ENCODE measurements at regions not wholly inside any gene's neighbourhood (a gene's known extent, or its start where the extent isn't known, plus 50 kb on each side); places are given as distances from the start of the nearest gene placed in this dataset.
"Not testable (repeated sequence)": the region's sequence is repeated elsewhere in the genome, so short reads cannot be mapped to it uniquely, and the experiment has no call there.

DNA sequence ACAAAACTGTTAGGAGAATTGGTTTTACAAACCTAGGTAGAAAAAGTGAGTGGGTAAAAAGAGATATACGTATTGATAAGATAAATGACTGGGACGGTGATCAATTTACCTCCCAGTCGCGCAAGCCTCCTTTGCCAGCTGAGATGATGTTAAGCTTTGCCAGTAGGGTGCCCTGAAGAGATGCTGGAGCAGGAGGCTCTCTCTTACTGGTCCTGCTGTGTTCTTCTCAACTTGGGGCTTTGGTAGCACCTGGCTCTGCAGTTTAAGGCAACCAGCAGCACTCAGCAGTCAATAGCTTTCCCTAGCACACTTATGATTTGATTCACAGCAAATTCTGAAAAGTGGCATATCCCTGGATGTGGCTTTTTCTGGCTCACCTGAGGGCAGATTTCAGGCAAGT lies 1461.7 kb downstream of the ADGRL3 start:
- no peak for DNase-seq (ENCODE audit: low read depth)

DNA sequence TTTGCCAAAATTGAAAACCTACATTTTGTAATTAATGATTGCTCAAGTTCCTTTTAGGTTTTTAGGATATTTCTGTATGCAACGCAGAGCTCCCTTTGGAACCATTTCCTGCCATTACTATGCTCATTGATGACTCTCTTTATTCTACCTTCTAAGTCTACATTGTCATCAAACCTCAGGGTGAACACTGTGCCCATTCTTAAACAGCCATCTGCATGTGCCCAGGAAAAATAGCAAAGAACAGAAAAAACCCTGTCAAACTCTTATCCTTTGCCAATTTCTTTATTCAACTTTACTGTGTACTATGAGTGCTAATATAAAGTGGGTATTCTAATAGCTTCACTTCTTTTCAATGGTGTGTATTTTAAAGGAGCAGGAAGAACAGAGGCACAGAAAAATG lies 1455.9 kb downstream of the ADGRL3 start:
- DNase-seq (ENCODE audit: low read depth), result no peak

DNA sequence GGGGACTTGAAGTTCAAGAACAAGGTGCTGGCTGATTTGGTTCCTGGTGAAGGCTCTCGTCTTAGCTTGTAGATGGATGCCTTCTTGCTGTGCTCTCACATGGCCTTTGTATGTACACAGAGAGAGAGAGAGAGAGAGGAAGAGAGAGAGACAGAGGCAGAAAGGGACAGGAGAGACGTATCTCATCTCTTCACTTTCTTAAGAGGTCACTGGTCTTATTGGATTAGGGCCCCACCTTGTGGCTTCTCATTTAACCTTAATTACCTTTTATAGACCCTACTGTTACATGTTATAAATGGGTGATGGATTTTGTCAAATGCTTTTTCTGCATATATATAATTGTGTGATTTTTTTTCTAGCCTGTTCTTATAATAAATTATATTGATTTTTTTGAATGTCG lies 1444.2 kb downstream of the ADGRL3 start:
- no peak for DNase-seq (ENCODE audit: low read depth)

DNA sequence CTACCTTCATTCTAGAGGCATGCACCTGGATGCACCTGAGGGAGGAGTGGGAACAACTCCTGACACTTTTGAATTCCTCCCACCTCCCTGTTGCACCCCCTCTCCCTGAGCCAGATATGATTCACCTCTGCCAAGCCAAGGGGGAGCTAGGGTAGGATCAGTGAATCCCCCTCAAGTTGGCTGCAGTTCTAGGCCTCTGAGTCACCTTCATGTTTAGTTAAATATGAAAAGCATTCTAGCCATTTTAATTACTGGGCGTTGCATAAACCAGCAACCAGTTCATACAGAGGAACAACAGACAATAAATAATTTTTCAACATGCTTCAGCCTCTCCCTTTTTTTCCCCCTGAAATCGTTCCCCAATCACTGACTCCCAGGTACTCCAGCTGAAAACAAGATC lies 1440.2 kb downstream of the ADGRL3 start:
- no peak for DNase-seq (ENCODE audit: low read depth)

DNA sequence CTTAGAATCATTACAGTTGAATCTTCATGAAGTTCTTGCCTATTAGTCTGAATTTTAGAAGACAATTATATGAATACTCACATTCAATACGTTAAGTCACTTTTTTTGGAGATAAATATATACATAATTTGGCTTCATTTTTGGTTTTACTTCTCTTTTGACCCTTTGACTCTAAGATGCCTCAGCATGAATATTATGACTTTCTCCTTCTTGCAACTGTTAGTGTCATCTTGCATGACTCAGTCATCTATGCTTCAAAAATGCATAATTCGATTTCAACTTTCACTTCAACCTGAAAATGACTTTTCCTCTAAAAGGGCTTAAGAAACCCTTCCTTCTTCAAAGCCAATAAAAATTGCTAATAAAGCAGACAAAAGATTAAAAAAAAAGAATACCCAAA lies 1427.5 kb downstream of the ADGRL3 start:
- DNase-seq (ENCODE audit: low read depth), result no peak

DNA sequence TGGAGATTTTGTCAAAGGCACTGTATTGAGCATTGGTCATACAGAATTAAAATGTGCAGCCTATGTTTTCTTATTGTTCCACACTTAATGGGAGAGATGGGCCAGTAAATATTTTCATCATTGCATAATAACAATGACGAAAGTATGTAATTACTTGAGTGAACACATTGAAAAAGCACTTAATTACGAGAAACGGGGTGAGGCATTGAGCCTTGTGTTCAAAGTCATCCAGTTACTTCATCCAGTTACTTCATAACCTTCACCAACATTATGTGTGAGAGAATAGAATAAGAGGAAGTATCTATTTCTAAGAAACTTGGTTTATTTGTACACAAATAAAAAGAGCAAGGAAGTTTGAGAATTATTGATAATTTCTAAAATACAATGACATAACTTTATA lies 1427.0 kb downstream of the ADGRL3 start:
- DNase-seq (ENCODE audit: low read depth), result no peak

DNA sequence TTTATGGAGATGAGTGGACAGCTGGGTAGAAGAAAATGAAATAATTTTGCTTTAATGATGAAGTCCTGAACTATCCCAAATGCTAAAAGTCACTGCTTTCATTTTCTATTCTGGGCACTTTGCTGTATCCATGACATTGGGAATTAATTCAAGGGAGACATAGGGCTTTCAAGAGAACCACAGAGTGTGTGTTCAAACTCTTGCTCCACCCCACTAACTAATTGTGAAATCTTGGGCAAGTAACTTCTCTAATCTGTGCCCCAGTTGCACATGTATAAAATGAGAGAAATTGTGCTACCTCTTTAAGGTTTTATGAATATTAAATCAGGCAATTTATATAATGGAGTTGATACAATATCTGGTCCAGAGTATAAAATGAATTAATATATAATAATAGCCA lies 1422.0 kb downstream of the ADGRL3 start:
- no peak for DNase-seq (ENCODE audit: low read depth)

DNA sequence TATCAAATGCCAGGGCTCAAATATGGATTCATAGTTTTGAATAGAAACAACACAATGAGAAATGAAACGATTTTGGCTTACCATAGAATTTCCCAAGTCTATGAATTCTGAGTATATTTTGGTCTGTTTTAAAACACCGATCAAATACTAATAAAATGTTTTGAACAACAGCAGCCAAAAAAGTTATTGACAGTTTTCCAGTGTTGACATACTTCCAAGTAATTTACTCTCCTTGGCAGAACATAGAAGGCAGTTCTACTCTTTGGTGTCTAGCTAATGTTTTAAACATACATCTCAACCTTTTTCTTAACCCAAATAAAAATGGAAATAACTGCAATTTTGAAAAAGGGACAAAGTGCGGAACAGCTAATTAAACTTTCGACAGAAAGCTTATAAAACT lies 1419.8 kb downstream of the ADGRL3 start:
- no peak for DNase-seq (ENCODE audit: low read depth)

DNA sequence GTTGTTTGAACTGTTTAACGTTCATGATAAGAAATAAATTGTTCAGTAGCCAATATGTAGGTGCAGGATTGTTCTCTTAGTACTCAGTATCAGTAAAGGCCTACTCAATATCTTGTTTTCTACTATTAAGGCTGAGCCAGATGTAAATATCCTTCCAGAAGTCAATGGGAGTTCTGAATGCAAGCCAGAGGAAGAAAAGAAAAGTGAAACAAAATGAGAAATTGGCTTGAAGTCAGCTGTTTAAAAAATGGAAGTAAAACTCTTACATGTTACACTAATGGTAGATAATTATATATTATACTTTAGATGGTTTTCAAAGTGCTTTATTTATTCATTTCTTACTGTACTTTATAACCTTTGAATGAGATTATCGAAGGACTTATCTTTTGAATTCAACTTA lies 1417.9 kb downstream of the ADGRL3 start:
- no peak for DNase-seq (ENCODE audit: low read depth)

DNA sequence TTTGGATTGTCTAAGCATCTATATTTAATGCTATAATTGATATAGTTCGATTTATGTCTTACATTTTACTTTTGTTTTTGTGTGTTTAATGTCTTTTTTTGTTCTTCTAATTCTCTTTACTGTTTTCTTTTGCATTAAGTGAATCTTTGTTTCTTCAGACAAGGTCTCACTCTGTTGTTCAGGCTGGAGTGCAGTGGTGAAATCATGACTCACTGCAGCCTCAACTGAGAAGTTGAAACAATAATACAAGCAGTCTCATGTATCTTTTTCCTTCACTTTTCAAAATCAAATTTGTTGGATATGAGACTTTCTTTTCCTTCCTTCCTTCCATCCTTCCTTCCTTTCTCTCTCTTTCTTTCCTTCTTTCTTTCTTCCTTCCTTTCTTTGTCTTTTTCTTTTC lies 1401.6 kb downstream of the ADGRL3 start:
- no peak for DNase-seq (ENCODE audit: low read depth)

DNA sequence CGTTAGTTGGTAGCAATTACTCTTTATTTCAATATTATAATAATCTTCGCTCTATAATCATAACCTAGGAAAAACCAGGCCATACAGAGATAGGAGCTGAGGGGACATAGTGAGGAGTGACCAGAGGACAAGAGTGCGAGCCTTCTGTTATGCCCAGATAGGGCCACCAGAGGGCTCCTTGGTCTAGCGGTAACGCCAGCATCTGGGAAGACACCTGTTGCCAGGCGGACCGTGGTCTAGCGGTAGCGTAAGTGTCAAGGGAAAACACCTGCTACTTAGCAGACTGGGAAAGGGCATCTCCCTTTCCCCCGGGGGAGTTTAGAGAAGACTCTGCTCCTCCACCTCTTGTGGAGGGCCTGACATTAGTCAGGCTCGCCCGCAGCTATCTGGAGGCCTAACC lies 1395.1 kb downstream of the ADGRL3 start:
- DNase-seq (ENCODE audit: low read depth), result not testable (repeated sequence)

DNA sequence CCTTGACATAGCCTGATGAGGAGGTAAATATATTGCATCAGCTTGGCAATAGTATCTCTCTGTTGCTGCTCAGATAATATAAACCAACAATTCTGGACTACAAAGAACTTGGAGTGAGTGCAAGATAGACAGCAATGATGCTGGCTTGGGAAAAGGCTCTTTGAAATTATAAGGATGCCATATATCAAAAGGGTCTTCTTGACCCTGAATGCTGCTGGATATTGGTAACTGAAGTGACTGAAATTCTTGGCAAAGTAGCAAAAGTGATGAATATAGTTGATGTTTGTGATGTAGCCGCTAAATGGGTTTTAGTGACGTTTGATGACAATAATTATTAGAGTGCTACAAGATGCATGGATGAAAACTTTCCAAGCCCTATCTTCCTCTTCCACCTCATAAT lies 1391.6 kb downstream of the ADGRL3 start:
- no peak for DNase-seq (ENCODE audit: low read depth)

DNA sequence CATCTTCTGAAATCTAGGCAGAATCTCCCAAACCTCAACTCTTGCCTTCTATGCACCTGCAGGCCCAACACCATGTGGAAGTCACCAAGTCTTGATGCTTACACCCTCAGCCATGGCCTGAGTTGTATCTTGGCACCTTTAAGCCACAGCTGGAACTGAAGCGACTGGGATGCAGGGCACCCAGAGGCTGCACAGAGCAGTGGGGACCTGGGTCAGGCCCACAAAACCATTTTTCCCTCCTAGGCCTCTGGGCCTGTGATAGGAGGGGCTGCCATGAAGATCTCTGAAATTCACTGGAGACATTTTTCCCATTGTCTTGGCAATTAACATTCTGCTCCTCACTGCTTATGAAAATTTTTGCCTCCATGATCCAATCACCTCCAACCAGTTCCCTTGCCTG lies 1388.5 kb downstream of the ADGRL3 start:
- no peak for DNase-seq (ENCODE audit: low read depth)

DNA sequence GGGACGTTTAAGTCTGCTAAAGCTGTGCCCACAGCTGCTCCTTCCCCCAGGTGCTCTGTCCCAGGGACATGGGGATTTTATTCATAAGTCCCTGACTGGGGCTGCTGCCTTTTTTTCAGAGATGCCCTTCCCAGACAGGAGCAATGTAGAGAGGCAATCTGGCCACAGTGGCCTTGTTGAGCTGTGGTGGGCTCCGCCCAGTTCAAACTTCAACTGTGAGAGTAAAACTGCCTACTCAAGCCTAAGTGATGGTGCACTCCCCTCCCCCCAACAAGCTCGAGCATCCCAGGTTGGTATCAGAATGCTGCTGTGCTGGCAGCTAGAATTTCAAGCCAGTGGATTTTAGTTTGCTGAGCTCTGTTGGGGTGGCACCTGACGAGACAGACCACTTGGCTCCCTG lies 1371.4 kb downstream of the ADGRL3 start:
- no peak for DNase-seq (ENCODE audit: low read depth)

DNA sequence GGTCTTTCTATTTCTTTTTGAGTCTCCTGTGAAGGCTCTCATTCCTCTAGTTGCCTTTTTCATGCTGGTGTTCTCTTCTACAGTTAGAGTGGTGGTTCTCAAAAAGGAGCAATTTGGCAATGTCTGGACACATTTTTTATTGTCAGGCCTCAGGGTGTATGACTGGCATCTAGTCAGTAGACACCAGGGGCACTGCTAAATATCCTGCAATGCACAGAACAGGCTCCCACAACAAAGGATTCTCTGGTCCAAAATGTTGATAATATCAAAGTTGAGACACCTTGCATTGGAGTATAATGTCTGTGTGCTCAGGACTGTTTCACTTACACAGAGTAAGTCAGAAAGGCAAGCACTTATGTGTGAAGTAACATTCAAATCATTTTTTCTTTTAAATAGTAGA lies 1360.7 kb downstream of the ADGRL3 start:
- DNase-seq (ENCODE audit: low read depth), result no peak

DNA sequence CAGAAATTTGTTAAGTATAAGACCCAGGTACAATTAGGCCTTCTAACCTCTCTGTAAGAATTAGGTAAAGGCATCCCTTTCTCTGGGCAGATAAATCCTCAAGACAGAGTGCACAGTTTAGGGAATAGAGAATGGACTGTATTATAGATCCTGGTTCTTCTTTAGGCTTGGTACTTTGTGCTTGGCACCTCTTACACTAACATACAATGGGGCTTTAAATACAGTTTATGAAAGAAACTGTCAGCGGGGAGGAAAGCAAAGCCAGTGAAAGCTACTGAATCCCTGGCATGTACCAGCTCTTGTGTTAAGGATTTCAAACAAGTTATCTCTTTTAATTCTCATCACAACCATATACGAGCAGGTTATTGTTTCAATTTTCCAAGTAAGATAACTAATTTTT lies 1350.0 kb downstream of the ADGRL3 start:
- DNase-seq (ENCODE audit: low read depth), result no peak

DNA sequence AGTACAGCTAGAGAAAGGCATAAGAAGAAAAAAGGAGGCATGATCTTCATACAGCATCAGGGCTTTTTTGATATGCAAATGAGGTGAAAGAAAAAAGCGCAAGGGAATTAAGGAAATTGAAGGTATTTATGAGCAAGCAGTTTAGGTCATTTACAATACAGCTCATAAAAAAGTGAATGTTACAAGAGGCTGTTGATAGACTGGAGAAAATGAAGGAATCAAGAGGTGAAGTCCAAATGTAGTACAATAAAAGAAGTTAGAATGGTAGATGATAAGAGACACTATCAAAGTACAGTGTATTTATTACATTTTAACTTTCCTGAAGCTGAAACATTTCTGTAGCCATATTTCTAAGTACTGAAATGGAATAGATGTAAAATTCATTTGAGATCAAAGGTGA lies 1349.5 kb downstream of the ADGRL3 start:
- no peak for DNase-seq (ENCODE audit: low read depth)

DNA sequence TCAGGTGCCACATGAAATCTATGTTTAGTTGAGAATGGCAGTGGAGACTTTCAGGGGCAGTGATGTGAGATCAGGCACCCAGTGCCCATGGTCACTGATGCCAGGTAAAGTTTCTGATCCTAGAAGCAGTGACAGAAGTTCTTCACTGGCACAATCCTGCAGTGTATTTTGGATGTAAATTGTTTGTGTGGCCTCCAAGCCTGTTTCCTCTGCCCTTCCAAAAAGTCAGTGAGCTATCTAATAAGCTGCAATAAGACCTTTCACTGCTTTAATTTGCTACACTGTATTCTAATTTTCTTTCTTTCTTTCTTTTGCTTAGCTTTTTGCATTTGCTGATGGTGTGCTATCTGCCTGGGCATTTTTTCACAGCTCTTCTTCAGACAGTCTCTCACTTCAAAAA lies 1348.6 kb downstream of the ADGRL3 start:
- no peak for DNase-seq (ENCODE audit: low read depth)

DNA sequence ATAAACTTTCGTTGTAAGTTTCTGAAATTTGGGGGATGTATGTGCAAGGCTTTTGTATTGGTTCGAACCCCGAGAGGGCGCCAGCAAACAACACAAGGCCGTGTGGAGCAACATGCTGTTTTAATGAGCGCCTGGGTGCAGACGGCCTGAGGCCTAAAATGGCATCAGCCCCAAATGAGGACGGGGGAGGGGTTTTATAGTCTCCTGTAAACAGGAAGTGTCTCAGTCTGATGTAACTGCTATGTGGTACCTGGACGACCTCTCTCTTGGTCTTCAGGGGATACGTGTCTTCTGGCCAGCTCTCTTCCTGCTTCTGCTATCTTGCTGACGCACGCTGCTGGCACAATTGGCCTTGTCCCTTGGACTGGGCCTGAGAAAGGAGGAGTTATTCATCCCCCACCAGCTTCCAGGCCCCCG lies 1348.0 kb downstream of the ADGRL3 start:
- DNase-seq (ENCODE audit: low read depth), result no peak

DNA sequence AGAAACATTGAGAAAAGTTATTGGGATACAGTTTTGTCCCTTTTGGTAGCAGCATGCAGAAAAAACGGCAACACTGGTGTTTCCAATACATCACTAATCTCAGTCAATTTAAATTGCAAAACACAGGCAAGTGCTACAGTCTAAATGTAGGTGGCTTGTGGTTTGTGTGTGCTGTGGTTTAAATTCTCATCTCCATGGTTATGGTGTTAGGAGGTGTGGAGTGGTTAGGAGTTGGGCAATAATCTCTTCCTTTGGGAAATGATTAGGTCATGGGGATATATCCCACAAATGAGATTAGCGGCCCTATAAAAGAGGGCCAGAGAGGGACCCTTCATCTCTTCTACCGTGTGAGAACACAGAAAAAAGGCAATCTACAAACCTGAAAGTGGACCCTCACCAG lies 1344.3 kb downstream of the ADGRL3 start:
- no peak for DNase-seq (ENCODE audit: low read depth)

DNA sequence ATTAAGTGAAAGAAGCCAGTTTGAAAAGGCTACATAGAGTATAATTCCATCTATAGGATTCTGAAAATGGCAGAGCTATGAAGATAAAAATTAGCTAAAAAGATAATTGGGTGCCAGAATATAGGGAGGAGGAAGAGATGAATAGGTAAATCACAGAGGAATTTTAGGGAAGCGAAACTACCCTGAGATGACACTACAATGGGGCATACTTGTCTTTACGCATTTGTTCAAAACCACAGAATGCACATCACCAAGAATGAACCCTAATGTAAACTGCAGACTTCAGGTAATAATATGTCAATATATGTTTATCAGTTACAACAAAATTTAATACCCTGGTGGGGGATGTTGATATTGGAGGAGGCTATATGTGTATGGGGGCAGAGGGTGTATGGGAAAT lies 1342.9 kb downstream of the ADGRL3 start:
- no peak for DNase-seq (ENCODE audit: low read depth)

DNA sequence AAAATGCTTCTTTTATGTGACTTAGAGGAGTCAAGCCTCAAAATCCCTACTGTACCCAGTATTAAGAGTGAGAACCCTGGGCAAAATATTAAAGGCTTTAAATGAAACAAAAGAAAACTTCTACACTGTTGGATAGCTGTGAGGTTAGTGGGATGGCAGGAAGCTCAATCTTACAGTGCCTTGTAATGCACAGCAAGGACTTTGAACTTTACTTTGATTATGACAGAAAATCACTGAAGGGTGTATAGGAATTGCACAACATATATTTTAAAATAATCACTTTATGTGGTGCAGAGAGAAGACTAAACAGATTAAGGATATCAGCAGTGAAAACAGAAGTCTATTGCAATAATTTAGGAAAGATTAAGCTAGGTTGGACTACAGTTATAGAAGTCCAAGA lies 1333.4 kb downstream of the ADGRL3 start:
- DNase-seq (ENCODE audit: low read depth), result no peak

DNA sequence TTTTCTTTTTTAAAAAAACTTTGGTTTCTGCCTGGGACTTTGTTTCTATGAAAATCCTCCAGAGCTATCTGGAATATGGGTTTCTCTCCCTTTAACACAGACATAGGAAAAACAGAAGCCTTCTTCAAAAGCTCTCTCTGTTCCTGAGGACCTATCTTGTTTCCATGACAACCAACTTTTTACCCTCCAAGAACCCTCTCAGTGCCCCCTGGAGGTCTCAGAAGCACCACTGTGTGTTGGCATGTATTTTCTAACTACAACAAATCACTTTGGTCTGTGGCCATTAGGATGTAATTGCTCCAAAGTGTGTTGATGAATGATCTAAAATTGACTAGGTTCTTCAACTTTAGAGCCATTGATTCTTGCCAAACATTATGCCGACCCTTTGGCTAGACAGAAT lies 1331.6 kb downstream of the ADGRL3 start:
- no peak for DNase-seq (ENCODE audit: low read depth)

DNA sequence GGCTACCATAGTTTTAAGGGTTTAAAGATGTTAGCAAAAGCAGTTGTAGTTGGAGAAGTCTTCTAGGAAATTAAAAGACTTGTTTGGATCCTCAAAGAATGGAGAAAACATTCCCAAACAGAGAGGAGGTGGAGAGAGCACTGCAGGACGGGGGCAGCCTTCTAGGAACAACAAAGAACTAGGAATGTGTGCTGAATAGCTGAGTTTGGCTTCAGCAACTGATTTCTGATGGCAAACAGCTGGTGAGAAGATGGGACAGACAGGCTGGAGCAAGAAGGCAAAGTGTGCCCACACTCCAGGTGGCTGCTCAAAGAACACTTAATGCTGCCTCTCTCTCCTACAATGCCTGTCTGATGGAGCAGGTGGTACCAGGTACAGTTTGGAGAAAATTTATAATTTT lies 1331.1 kb downstream of the ADGRL3 start:
- DNase-seq (ENCODE audit: low read depth), result no peak

DNA sequence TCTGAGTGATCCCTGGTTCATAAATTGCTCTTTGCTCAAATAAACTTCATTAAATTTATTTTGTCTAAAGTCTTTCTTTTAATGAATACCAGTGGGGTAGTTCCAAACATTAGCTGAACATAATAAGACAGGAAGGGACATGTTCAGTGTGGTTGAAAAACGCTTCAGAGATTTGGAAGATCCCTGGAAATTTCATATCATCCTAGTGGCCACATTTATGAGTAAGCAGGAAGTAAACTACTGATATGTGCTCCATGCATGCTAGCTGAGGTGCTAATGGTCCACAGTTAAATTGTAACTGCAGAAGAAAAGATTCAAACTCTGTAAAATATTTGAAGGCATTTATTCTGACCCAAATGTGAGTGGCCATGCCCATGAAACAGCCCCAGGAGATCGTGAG lies 1328.7 kb downstream of the ADGRL3 start:
- DNase-seq (ENCODE audit: low read depth), result no peak
